NCI-H2171 (cell line): ENCODE measurements at regions not wholly inside any gene's neighbourhood (a gene's known extent, or its start where the extent isn't known, plus 50 kb on each side); places are given as distances from the start of the nearest gene placed in this dataset.

Experiments used
- DNase-seq: peaks from one replicate; lab custom pipeline; 2025; lab: John Stamatoyannopoulos, UW

GRCh38 chr1:220410611-220411010 lies 117.3 kb upstream of the MARK1 start:
- no peak for DNase-seq

GRCh38 chr1:220409771-220410595 lies 118.0 kb upstream of the MARK1 start:
- DNase-seq: no peak

- DNase-seq: no peak
Observed at GRCh38 chr1:220407191-220407590, 120.7 kb upstream of the MARK1 start.

- no peak for DNase-seq
Observed at GRCh38 chr1:220398238-220398637, 126.0 kb upstream of the RAB3GAP2 start.

- peak; percentile 33 for DNase-seq
Observed at GRCh38 chr1:220391491-220391890, 119.2 kb upstream of the RAB3GAP2 start.

GRCh38 chr1:220389634-220390033 lies 117.4 kb upstream of the RAB3GAP2 start:
- DNase-seq: peak; percentile 49

GRCh38 chr1:220386494-220387195 lies 114.4 kb upstream of the RAB3GAP2 start:
- no peak for DNase-seq

- no peak for DNase-seq
Observed at GRCh38 chr1:220385158-220385557, 112.9 kb upstream of the RAB3GAP2 start.

GRCh38 chr1:220382994-220383393 lies 110.7 kb upstream of the RAB3GAP2 start:
- peak; percentile 87 for DNase-seq

- DNase-seq: no peak
Observed at GRCh38 chr1:220380885-220381284, 108.6 kb upstream of the RAB3GAP2 start.

- no peak for DNase-seq
Observed at GRCh38 chr1:220378571-220379302, 106.5 kb upstream of the RAB3GAP2 start.

GRCh38 chr1:220375715-220376114 lies 103.5 kb upstream of the RAB3GAP2 start:
- DNase-seq: no peak

GRCh38 chr1:220374449-220374848 lies 102.2 kb upstream of the RAB3GAP2 start:
- DNase-seq: no peak

GRCh38 chr1:220372451-220372850 lies 100.2 kb upstream of the RAB3GAP2 start:
- no peak for DNase-seq

- DNase-seq: no peak
Observed at GRCh38 chr1:220371324-220371723, 99.1 kb upstream of the RAB3GAP2 start.

- peak; percentile 31 for DNase-seq
Observed at GRCh38 chr1:220370041-220370700, 97.9 kb upstream of the RAB3GAP2 start.

GRCh38 chr1:220369511-220369910 lies 97.3 kb upstream of the RAB3GAP2 start:
- DNase-seq: no peak

GRCh38 chr1:220368352-220369265 lies 96.4 kb upstream of the RAB3GAP2 start:
- DNase-seq: no peak

GRCh38 chr1:220367833-220368232 lies 95.6 kb upstream of the RAB3GAP2 start:
- DNase-seq: no peak

GRCh38 chr1:220366269-220366668 lies 94.0 kb upstream of the RAB3GAP2 start:
- no peak for DNase-seq
